Stimulated activated naive CD4-positive, alpha-beta T cell (primary cell): ENCODE measurements at regions not wholly inside any gene's neighbourhood (a gene's known extent, or its start where the extent isn't known, plus 50 kb on each side); places are given as distances from the start of the nearest gene placed in this dataset.
"Not testable (repeated sequence)": the region's sequence is repeated elsewhere in the genome, so short reads cannot be mapped to it uniquely, and the experiment has no call there.

Experiments used
- DNase-seq, 6 experiments: peaks; one replicate each; lab custom pipeline; 2025; lab: John Stamatoyannopoulos, UW

- DNase-seq, result no peak
Measured at GRCh38 chr1:188594542-188595235, 1765.9 kb downstream of the PLA2G4A start.

GRCh38 chr1:188599313-188599712, 1770.6 kb downstream of the PLA2G4A start:
- DNase-seq, result no peak

- no peak for DNase-seq
Measured at GRCh38 chr1:188611432-188611831, 1782.7 kb downstream of the PLA2G4A start.

- DNase-seq, result no peak
Measured at GRCh38 chr1:188615321-188615720, 1786.6 kb downstream of the PLA2G4A start.

- no peak for DNase-seq
Measured at GRCh38 chr1:188620236-188620635, 1791.5 kb downstream of the PLA2G4A start.

- DNase-seq, result no peak
Measured at GRCh38 chr1:188641566-188642211, 1812.9 kb downstream of the PLA2G4A start.

GRCh38 chr1:188642704-188643103, 1814.0 kb downstream of the PLA2G4A start:
- no peak for DNase-seq

GRCh38 chr1:188652678-188653077, 1823.9 kb downstream of the PLA2G4A start:
- no peak for DNase-seq

GRCh38 chr1:188655966-188656365, 1821.7 kb downstream of the BRINP3 start:
- DNase-seq, result not testable (repeated sequence)

GRCh38 chr1:188660572-188660971, 1817.1 kb downstream of the BRINP3 start:
- DNase-seq, result no peak

- no peak for DNase-seq
Measured at GRCh38 chr1:188665477-188665876, 1812.2 kb downstream of the BRINP3 start.

GRCh38 chr1:188668083-188668482, 1809.6 kb downstream of the BRINP3 start:
- DNase-seq, result no peak

GRCh38 chr1:188669728-188670382, 1807.8 kb downstream of the BRINP3 start:
- DNase-seq, result no peak

- DNase-seq, result no peak
Measured at GRCh38 chr1:188670837-188671236, 1806.8 kb downstream of the BRINP3 start.

- no peak for DNase-seq
Measured at GRCh38 chr1:188672153-188672552, 1805.5 kb downstream of the BRINP3 start.

GRCh38 chr1:188689542-188689941, 1788.1 kb downstream of the BRINP3 start:
- DNase-seq, result no peak

- DNase-seq, result no peak
Measured at GRCh38 chr1:188700116-188700515, 1777.5 kb downstream of the BRINP3 start.

- no peak for DNase-seq
Measured at GRCh38 chr1:188706742-188707141, 1770.9 kb downstream of the BRINP3 start.

- no peak for DNase-seq
Measured at GRCh38 chr1:188708795-188709535, 1768.7 kb downstream of the BRINP3 start.

- no peak for DNase-seq
Measured at GRCh38 chr1:188715566-188715965, 1762.1 kb downstream of the BRINP3 start.

- DNase-seq, result no peak
Measured at GRCh38 chr1:188719735-188720134, 1757.9 kb downstream of the BRINP3 start.

- DNase-seq, result no peak
Measured at GRCh38 chr1:188723332-188724020, 1754.2 kb downstream of the BRINP3 start.
